ENCODE measurements at regions not wholly inside any gene's neighbourhood (a gene's known extent, or its start where the extent isn't known, plus 50 kb on each side); places are given as distances from the start of the nearest gene placed in this dataset.

- no peak for DNase-seq (ENCODE audit: low read depth)
- H3K4me3 ChIP-seq (ENCODE audit: low read depth, low read length): no peak overlapping the region
- TF ChIP-seq CTCF (conservative IDR thresholded peaks at IDR 0.05; ENCODE audit: low read depth, low read length): no peak
Measured at GRCh38 chr2:175574069-175574468, 392.6 kb upstream of the ATP5MC3 start.

- H3K4me3 ChIP-seq (ENCODE audit: low read depth, low read length): no peak overlapping the region
- no peak for DNase-seq (ENCODE audit: low read depth)
- no peak for TF ChIP-seq CTCF (conservative IDR thresholded peaks at IDR 0.05; ENCODE audit: low read depth, low read length)
Measured at GRCh38 chr2:175571078-175571653, 389.7 kb upstream of the ATP5MC3 start.

GRCh38 chr2:175568109-175568730 is 386.7 kb upstream of the ATP5MC3 start:
- H3K4me3 ChIP-seq (ENCODE audit: low read depth, low read length): no peak overlapping the region
- no peak for TF ChIP-seq CTCF (conservative IDR thresholded peaks at IDR 0.05; ENCODE audit: low read depth, low read length)
- DNase-seq (ENCODE audit: low read depth): no peak

- no peak for TF ChIP-seq CTCF (conservative IDR thresholded peaks at IDR 0.05; ENCODE audit: low read depth, low read length)
Measured at GRCh38 chr2:175567435-175568061, 386.0 kb upstream of the ATP5MC3 start.

GRCh38 chr2:175560521-175561169 is 379.1 kb upstream of the ATP5MC3 start:
- no peak overlapping the region for H3K4me3 ChIP-seq (ENCODE audit: low read depth, low read length)
- TF ChIP-seq CTCF (conservative IDR thresholded peaks at IDR 0.05; ENCODE audit: low read depth, low read length): no peak
- no peak for DNase-seq (ENCODE audit: low read depth)

More at GRCh38 chr2:175567435-175568061, 386.0 kb upstream of the ATP5MC3 start:
- DNase-seq (ENCODE audit: low read depth): no peak
- H3K4me3 ChIP-seq (ENCODE audit: low read depth, low read length): no peak overlapping the region

- TF ChIP-seq CTCF (conservative IDR thresholded peaks at IDR 0.05; ENCODE audit: low read depth, low read length): no peak
- DNase-seq (ENCODE audit: low read depth): no peak
- no peak overlapping the region for H3K4me3 ChIP-seq (ENCODE audit: low read depth, low read length)
Measured at GRCh38 chr2:175559613-175560012, 378.1 kb upstream of the ATP5MC3 start.
